K562 (cell line): ENCODE measurements at regions not wholly inside any gene's neighbourhood (a gene's known extent, or its start where the extent isn't known, plus 50 kb on each side); places are given as distances from the start of the nearest gene placed in this dataset.

Experiments
- ATAC-seq: fragments of 200-7000 bp; cut with Tn5 transposase; 3 replicates; pipeline ENCODE4 v1.9.1; 2020; ENCODE audit warnings: moderate library complexity
- BruUV-seq: library from RNA; stranded (reverse); fragments of 400-500 nt; replicated peaks from 2 replicates; lab custom pipeline; 2021; lab: Mats Ljungman, UMichigan
- CTCF ChIA-PET: fragments of 300-600 bp; formaldehyde crosslinking; extraction: SDS; loops from one replicate; lab custom pipeline; 2021; ENCODE audit warnings: low intra/inter-chr PET ratio; lab: Yijun Ruan, JAX
- POLR2A ChIA-PET: fragments of 300-600, 350-650 bp; sonication (Branson Sonifier 250); formaldehyde crosslinking; extraction: SDS; loops from one replicate; lab custom pipeline; 2021; ENCODE audit warnings: antibody characterized with exemption, inconsistent platforms; lab: Yijun Ruan, JAX
- DNase-seq, 4 experiments: peaks; one replicate each; pipeline versions ENCODE4 v3.0.0 to v3.0.0-alpha.2; 2011 to 2018; ENCODE audit warnings: low spot score in 3 of 4, mixed read lengths in 3 of 4; ENCODE audit errors: extremely low read depth in 1 of 4
- FAIRE-seq: peaks from 2 replicates; lab custom pipeline; 2011; peaks lifted over from hg19 to GRCh38; lab: Jason Lieb, UNC
- H2AFZ ChIP-seq: 2 replicates; pipeline ENCODE4 v1.6.0; 2011; ENCODE audit warnings: low read depth, low read length, control low read depth, inconsistent platforms
- H3K27ac ChIP-seq: fragments of 200-600 bp; 3 replicates; pipeline ENCODE4 v1.8.0; 2011; ENCODE audit warnings: low read depth, mild to moderate bottlenecking, control low read depth, inconsistent platforms, low read length, moderate library complexity, mixed read lengths; ENCODE audit errors: extremely low read depth
- H3K27me3 ChIP-seq, 2 experiments: fragments of 300-600 bp in 1 of 2; 2 replicates in 1 of 2; 3 replicates in 1 of 2; pipeline versions ENCODE4 v1.6.0 to v1.8.0; 2011; ENCODE audit warnings: inconsistent platforms in 2 of 2, low read length in 2 of 2, mild to moderate bottlenecking in 1 of 2, mixed read lengths in 1 of 2, moderate library complexity in 1 of 2; ENCODE audit not compliant: control insufficient read depth in 2 of 2, insufficient read depth in 2 of 2
- H3K36me3 ChIP-seq: fragments of 300-600 bp; 3 replicates; pipeline ENCODE4 v1.8.0; 2011; ENCODE audit warnings: mild to moderate bottlenecking, low read length, inconsistent platforms; ENCODE audit not compliant: control insufficient read depth, insufficient read depth
- H3K4me1 ChIP-seq, 2 experiments: fragments of 200-600 bp in 1 of 2; replicated peaks in 1 of 2; 2 replicates in 1 of 2; 3 replicates in 1 of 2; pipeline versions ENCODE4 v1.5.1 to v1.8.0; 2011; ENCODE audit warnings: inconsistent platforms in 2 of 2, low read length in 2 of 2, mild to moderate bottlenecking in 1 of 2, mixed read lengths in 1 of 2, moderate library complexity in 1 of 2; ENCODE audit not compliant: control insufficient read depth in 2 of 2, insufficient read depth in 2 of 2
- H3K4me2 ChIP-seq: 2 replicates; pipeline ENCODE4 v1.6.1; 2011; ENCODE audit warnings: low read length, control low read depth, inconsistent platforms, mixed read lengths; ENCODE audit not compliant: insufficient read depth
- H3K4me3 ChIP-seq: fragments of 200-600 bp; sonication (generic), shearing (Covaris generic); 2 replicates; pipeline ENCODE4 v1.5.1; 2016; ENCODE audit warnings: control low read depth, inconsistent platforms
- H3K79me2 ChIP-seq: fragments of 200-600 bp; 3 replicates; pipeline ENCODE4 v1.8.0; 2011; ENCODE audit warnings: low read length, inconsistent platforms; ENCODE audit not compliant: control insufficient read depth, insufficient read depth
- H3K9ac ChIP-seq, 2 experiments: 2 replicates each; pipeline versions ENCODE4 v1.6.0 to v1.6.1; 2011; ENCODE audit warnings: low read depth in 2 of 2, low read length in 2 of 2, control low read depth in 1 of 2, inconsistent platforms in 1 of 2, mild to moderate bottlenecking in 1 of 2, mixed read lengths in 1 of 2; ENCODE audit not compliant: insufficient read depth in 1 of 2
- H3K9me1 ChIP-seq: one replicate; pipeline ENCODE4 v1.6.0; 2011; ENCODE audit warnings: inconsistent platforms, mild to moderate bottlenecking, low read length, moderate library complexity; ENCODE audit not compliant: control insufficient read depth, insufficient read depth
- H3K9me3 ChIP-seq: replicated peaks from 2 replicates; pipeline ENCODE4 v1.5.1; 2011; ENCODE audit warnings: low read depth, low read length, inconsistent platforms; ENCODE audit not compliant: control insufficient read depth, insufficient read depth
- H4K20me1 ChIP-seq: replicated peaks from 2 replicates; pipeline ENCODE4 v1.6.1; 2011; ENCODE audit warnings: low read length, inconsistent platforms, mixed read lengths; ENCODE audit not compliant: control insufficient read depth, insufficient read depth
- BMI1 ChIP-seq: fragments of 150-350 bp; IDR thresholded peaks from 2 replicates; pipeline ENCODE4 v1.6.1; 2014; ENCODE audit warnings: low read length
- C11orf30 ChIP-seq: fragments of 450-650 bp; IDR thresholded peaks from 2 replicates; pipeline ENCODE4 v1.6.1; 2016; ENCODE audit warnings: low read depth, mild to moderate bottlenecking
- CC2D1A ChIP-seq: fragments of 450-650 bp; IDR thresholded peaks from 2 replicates; pipeline ENCODE4 v1.6.1; 2017; ENCODE audit warnings: mild to moderate bottlenecking
- CHCHD3 ChIP-seq: fragments of 250-450 bp; sonication (Bioruptor Pico); IDR thresholded peaks from 2 replicates; pipeline ENCODE4 v2.1.2; 2022; ENCODE audit warnings: mild to moderate bottlenecking
- CREB1 ChIP-seq, 2 experiments: sonication (generic) in 1 of 2; formaldehyde crosslinking in 1 of 2; IDR thresholded peaks; 2 replicates each; pipeline versions ENCODE4 v1.6.1 to v1.8.0; 2012 to 2022; ENCODE audit warnings: inconsistent platforms in 1 of 2, mild to moderate bottlenecking in 1 of 2, missing genetic modification reagents in 1 of 2, moderate library complexity in 1 of 2
- GABPB1 ChIP-seq: sonication (generic); formaldehyde crosslinking; IDR thresholded peaks from 2 replicates; pipeline ENCODE4 v1.8.0; 2022; ENCODE audit warnings: mild to moderate bottlenecking, missing genetic modification reagents
- HDAC8 ChIP-seq: fragments of 450-650 bp; IDR thresholded peaks from 2 replicates; pipeline ENCODE4 v1.6.1; 2016; ENCODE audit warnings: mild to moderate bottlenecking, missing genetic modification characterization, moderate library complexity, missing compliant biosample characterization
- RBM39 ChIP-seq: fragments of 200-400 bp; formaldehyde crosslinking; optimal IDR thresholded peaks from 2 replicates; pipeline ENCODE3; 2018; ENCODE audit warnings: low read depth, low read length
- SIX5 ChIP-seq, 2 experiments: IDR thresholded peaks; 2 replicates each; pipeline ENCODE4 v1.6.1; 2011; ENCODE audit warnings: low read length in 2 of 2, borderline replicate concordance in 1 of 2, low read depth in 1 of 2, mild to moderate bottlenecking in 1 of 2, moderate library complexity in 1 of 2; ENCODE audit not compliant: insufficient read depth in 1 of 2
- ZNF696 ChIP-seq: fragments of 250-450 bp; sonication (Bioruptor Pico); conservative IDR thresholded peaks from 2 replicates; pipeline ENCODE4 v1.4.0; 2020; ENCODE audit warnings: mild to moderate bottlenecking, moderate library complexity
- WGBS: fragments of 100-300 bp; shearing (Covaris generic); methylation state at CpG from one replicate; pipeline ENCODE4 v1.1.6; 2016; ENCODE audit warnings: low coverage, mixed read lengths; ENCODE audit not compliant: insufficient coverage; ENCODE audit errors: missing lambda C conversion rate; 5-methylcytosine and 5-hydroxymethylcytosine counted together
- in situ Hi-C: fragments of 300-500 bp; cut with MboI; formaldehyde crosslinking; loops from 4 replicates; pipeline ENCODE4 v1.15.0; 2018; ENCODE audit warnings: inconsistent platforms, mixed read lengths
- intact Hi-C: fragments of 100-400 bp; cut with micrococcal nuclease; formaldehyde crosslinking; loops from 2 replicates; pipeline ENCODE4 v1.14.2; 2022
- TF ChIP-seq, protein P1 (sequence below): conservative IDR thresholded peaks from 2 replicates; pipeline ENCODE4 v1.6.1; 2011; ENCODE audit warnings: low read depth, mild to moderate bottlenecking, low read length; ENCODE audit not compliant: control insufficient read depth
- TF ChIP-seq, protein P2 (sequence below): sonication (generic); formaldehyde crosslinking; IDR thresholded peaks from 2 replicates; pipeline ENCODE4 v1.8.0; 2022; ENCODE audit warnings: mild to moderate bottlenecking, missing genetic modification reagents
- TF ChIP-seq, protein P3 (sequence below): IDR thresholded peaks from 3 replicates; pipeline ENCODE4 v1.6.1; 2011; ENCODE audit warnings: borderline replicate concordance, mild to moderate bottlenecking, moderate library complexity; ENCODE audit not compliant: insufficient read length; ENCODE audit errors: extremely low read depth
- TF ChIP-seq, protein P4 (sequence below): fragments of 250-450 bp; sonication (Bioruptor Pico); IDR thresholded peaks from 2 replicates; pipeline ENCODE4 v1.9.0; 2021; ENCODE audit warnings: mild to moderate bottlenecking

DNA sequence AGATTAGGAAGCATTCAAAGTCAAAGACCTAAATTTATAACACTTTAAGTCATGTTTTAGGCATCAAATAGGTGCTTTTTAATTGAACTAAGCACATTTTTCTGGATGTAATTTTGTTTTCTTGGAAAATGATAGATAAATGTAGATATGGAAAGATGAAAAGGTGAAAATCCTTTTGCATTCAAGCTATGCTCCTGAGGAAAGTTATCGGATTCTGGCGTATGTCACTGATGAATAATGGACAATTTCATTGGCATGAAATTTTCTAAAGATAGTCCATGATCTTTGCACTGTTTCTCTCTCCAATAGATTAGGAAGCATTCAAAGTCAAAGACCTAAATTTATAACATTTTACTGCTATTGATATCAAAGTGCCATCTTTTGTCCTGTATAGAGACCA lies 444.2 kb upstream of the PABPC4L start (continued):
- TF ChIP-seq, protein P1, sequence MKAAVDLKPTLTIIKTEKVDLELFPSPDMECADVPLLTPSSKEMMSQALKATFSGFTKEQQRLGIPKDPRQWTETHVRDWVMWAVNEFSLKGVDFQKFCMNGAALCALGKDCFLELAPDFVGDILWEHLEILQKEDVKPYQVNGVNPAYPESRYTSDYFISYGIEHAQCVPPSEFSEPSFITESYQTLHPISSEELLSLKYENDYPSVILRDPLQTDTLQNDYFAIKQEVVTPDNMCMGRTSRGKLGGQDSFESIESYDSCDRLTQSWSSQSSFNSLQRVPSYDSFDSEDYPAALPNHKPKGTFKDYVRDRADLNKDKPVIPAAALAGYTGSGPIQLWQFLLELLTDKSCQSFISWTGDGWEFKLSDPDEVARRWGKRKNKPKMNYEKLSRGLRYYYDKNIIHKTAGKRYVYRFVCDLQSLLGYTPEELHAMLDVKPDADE = no peak

DNA sequence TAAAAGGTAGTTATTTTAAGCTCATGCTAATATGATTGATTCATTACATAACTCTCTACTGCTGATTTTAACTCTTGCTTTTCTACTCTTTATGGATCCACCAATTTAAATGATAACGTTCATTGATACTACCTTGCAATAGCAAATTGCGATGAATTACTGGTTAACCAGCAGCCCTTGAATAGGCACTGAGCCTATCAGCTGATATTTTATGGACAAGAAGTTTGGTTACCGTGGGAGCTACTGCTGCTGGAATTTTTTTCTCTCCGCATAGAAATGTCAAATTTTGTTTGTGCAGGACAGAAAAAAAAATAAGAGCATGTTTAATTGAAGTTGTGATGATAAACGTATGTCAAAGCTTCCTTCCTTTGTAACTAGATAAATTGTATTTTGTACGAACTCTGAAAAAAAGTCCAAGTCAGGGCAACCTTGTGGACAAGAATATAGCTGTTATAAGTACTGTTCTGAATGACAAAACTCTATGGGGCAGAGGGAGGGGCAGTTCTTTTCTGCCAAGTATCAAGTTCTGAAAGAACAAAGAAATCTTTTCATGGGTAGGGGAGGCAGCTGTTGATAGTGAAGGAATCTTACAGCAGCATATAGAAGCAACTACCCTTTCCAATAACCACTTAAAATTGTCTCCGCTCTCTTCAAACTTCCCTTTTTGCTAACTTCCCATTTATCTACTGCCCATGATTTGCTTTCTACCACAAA lies 434.9 kb upstream of the PABPC4L start:
- ATAC-seq = no peak
- POLR2A ChIA-PET = no interaction called here

More for the DNA sequence above, 434.9 kb upstream of the PABPC4L start:
- FAIRE-seq (no peak), DNase-seq (no peak)
- Histone ChIP-seq H3K9me3 (no peaks in the 10 kb centered on the region), H3K36me3 (no peaks in the 10 kb centered on the region), H3K4me2 (no peak overlapping the region), H3K9ac (no peak overlapping the region), H3K27me3 (no peaks in the 10 kb centered on the region), H3K4me1 (no peaks in the 10 kb centered on the region), H3K27ac (no peak overlapping the region), H4K20me1 (no peaks in the 10 kb centered on the region), H3K9me1 (no peaks in the 10 kb centered on the region), H3K79me2 (no peaks in the 10 kb centered on the region), H3K4me3 (no peak overlapping the region), H2AFZ (no peak overlapping the region)
- in situ Hi-C loops = no loop called here
- TF ChIP-seq CC2D1A (no peak), GABPB1 (CRISPR knock-in tag) (no peak), ZNF696 (no peak), SIX5 (IDR thresholded peaks at IDR 0.05; ENCODE audit: borderline replicate concordance in 1 of 2, insufficient read depth in 1 of 2, low read depth in 1 of 2, low read length in 2 of 2) (no peak), RBM39 (no peak), BMI1 (no peak), CREB1 (IDR thresholded peaks at IDR 0.05) (no peak), CREB1 (CRISPR knock-in tag; IDR thresholded peaks at IDR 0.05) (no peak), CHCHD3 (CRISPR knock-in tag) (no peak), C11orf30 (no peak), HDAC8 (tag) (no peak)
- TF ChIP-seq, protein P2, sequence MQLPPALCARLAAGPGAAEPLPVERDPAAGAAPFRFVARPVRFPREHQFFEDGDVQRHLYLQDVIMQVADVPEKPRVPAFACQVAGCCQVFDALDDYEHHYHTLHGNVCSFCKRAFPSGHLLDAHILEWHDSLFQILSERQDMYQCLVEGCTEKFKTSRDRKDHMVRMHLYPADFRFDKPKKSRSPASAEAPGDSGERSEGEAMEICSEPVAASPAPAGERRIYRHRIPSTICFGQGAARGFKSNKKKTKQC = no peak
- TF ChIP-seq, protein P3, sequence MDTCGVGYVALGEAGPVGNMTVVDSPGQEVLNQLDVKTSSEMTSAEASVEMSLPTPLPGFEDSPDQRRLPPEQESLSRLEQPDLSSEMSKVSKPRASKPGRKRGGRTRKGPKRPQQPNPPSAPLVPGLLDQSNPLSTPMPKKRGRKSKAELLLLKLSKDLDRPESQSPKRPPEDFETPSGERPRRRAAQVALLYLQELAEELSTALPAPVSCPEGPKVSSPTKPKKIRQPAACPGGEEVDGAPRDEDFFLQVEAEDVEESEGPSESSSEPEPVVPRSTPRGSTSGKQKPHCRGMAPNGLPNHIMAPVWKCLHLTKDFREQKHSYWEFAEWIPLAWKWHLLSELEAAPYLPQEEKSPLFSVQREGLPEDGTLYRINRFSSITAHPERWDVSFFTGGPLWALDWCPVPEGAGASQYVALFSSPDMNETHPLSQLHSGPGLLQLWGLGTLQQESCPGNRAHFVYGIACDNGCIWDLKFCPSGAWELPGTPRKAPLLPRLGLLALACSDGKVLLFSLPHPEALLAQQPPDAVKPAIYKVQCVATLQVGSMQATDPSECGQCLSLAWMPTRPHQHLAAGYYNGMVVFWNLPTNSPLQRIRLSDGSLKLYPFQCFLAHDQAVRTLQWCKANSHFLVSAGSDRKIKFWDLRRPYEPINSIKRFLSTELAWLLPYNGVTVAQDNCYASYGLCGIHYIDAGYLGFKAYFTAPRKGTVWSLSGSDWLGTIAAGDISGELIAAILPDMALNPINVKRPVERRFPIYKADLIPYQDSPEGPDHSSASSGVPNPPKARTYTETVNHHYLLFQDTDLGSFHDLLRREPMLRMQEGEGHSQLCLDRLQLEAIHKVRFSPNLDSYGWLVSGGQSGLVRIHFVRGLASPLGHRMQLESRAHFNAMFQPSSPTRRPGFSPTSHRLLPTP = no peak
- TF ChIP-seq, protein P4, sequence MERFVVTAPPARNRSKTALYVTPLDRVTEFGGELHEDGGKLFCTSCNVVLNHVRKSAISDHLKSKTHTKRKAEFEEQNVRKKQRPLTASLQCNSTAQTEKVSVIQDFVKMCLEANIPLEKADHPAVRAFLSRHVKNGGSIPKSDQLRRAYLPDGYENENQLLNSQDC (CRISPR knock-in tag) = no peak
- 2% methylated on average over 7 of the region's 7 CpGs for WGBS
- CTCF ChIA-PET = no interaction called here
- BruUV-seq = no TSS peak
- intact Hi-C loops = no loop called here
